Natural killer cell (primary cell): ENCODE measurements at regions not wholly inside any gene's neighbourhood (a gene's known extent, or its start where the extent isn't known, plus 50 kb on each side); places are given as distances from the start of the nearest gene placed in this dataset.

Source experiments
- ATAC-seq, 3 donors: fragments of 150-1000 bp in 2 of 3; fragments of 200-7000 bp in 1 of 3; cut with Tn5 transposase; 1 replicate in 1 of 3; 2 replicates in 2 of 3; pipeline ENCODE4 v1.10.0; 2021; ENCODE audit warnings: mild to moderate bottlenecking in 2 of 3, moderate library complexity in 2 of 3
- DNase-seq, 2 donors: peaks; one replicate each; pipeline versions ENCODE4 v3.0.0 to v3.0.0-alpha.2; 2013 to 2021; ENCODE audit warnings: mixed read lengths in 1 of 2
- H3K27ac ChIP-seq: one replicate; pipeline ENCODE4 v1.5.1; 2013; ENCODE audit warnings: mild to moderate bottlenecking, low read length
- H3K27me3 ChIP-seq: one replicate; pipeline ENCODE4 v1.6.1; 2013; ENCODE audit warnings: low read length; ENCODE audit not compliant: control insufficient read depth, insufficient read depth
- H3K36me3 ChIP-seq: one replicate; pipeline ENCODE4 v1.6.1; 2013; ENCODE audit warnings: low read length; ENCODE audit not compliant: control insufficient read depth, insufficient read depth
- H3K4me1 ChIP-seq: one replicate; pipeline ENCODE4 v1.6.1; 2013; ENCODE audit warnings: low read length; ENCODE audit not compliant: control insufficient read depth, insufficient read depth
- H3K4me3 ChIP-seq: one replicate; pipeline ENCODE4 v1.5.1; 2013; ENCODE audit warnings: low read length
- H3K9me3 ChIP-seq: one replicate; pipeline ENCODE4 v1.6.1; 2013; ENCODE audit warnings: low read length; ENCODE audit not compliant: control insufficient read depth, insufficient read depth
- H3K27ac Mint-ChIP-seq, 2 donors: one replicate each; pipeline ENCODE4 v1.8.0; 2022; ENCODE audit warnings: mild to moderate bottlenecking in 2 of 2, mixed read lengths in 2 of 2, moderate library complexity in 1 of 2
- H3K27me3 Mint-ChIP-seq, 2 donors: one replicate each; pipeline ENCODE4 v1.8.0; 2022; ENCODE audit warnings: low read depth in 2 of 2, mixed read lengths in 2 of 2
- H3K36me3 Mint-ChIP-seq: one replicate; pipeline ENCODE4 v1.8.0; 2022; ENCODE audit warnings: mixed read lengths
- H3K4me1 Mint-ChIP-seq, 2 donors: one replicate each; pipeline ENCODE4 v1.8.0; 2022; ENCODE audit warnings: mixed read lengths in 2 of 2
- H3K4me3 Mint-ChIP-seq: one replicate; pipeline ENCODE4 v1.8.0; 2022; ENCODE audit warnings: mild to moderate bottlenecking, moderate library complexity, mixed read lengths
- H3K9me3 Mint-ChIP-seq, 2 donors: one replicate each; pipeline ENCODE4 v1.8.0; 2022; ENCODE audit warnings: mixed read lengths in 2 of 2
- CTCF ChIP-seq: fragments of 200-600 bp; IDR thresholded peaks from one replicate; pipeline ENCODE4 v1.8.0; 2022; ENCODE audit warnings: antibody characterized with exemption
- WGBS: methylation state at CpG from one replicate; pipeline ENCODE4 v1.1.7; 2013; ENCODE audit warnings: missing lambda C conversion rate; ENCODE audit not compliant: insufficient coverage; 5-methylcytosine and 5-hydroxymethylcytosine counted together
- intact Hi-C: fragments of 100-400 bp; cut with micrococcal nuclease; formaldehyde crosslinking; loops from one replicate; pipeline ENCODE4 v1.14.2; 2022

- no peaks in the 10 kb centered on the region for H3K9me3 Mint-ChIP-seq
- Histone ChIP-seq H3K9me3 (no peaks in the 10 kb centered on the region), H3K4me1 (no peaks in the 10 kb centered on the region), H3K36me3 (no peaks in the 10 kb centered on the region), H3K27ac (no peak overlapping the region), H3K27me3 (no peaks in the 10 kb centered on the region), H3K4me3 (no peak overlapping the region)
- H3K36me3 Mint-ChIP-seq = no peaks in the 10 kb centered on the region
- no peak for ATAC-seq
- H3K4me3 Mint-ChIP-seq = no peak overlapping the region
- DNase-seq = no peak
- H3K27me3 Mint-ChIP-seq = peaks cover 13 to 18% of the 10 kb centered on the region in 2 donors
- no peak overlapping the region for H3K27ac Mint-ChIP-seq
- intact Hi-C loops = no loop called here
- TF ChIP-seq CTCF = no peak
- 44% methylated on average over 2 of the region's 2 CpGs for WGBS
- H3K4me1 Mint-ChIP-seq = no peaks in the 10 kb centered on the region
Measured at GRCh38 chr15:62991698-62992097, 50.8 kb upstream of the TPM1 start.

GRCh38 chr15:62992302-62992701 is 50.2 kb upstream of the TPM1 start:
- H3K27ac Mint-ChIP-seq = no peak overlapping the region

More at GRCh38 chr15:62992302-62992701, 50.2 kb upstream of the TPM1 start:
- intact Hi-C loops = no loop called here
- no peaks in the 10 kb centered on the region for H3K36me3 ChIP-seq
- Mint-ChIP-seq H3K4me1 (no peaks in the 10 kb centered on the region), H3K27me3 (peaks cover 13 to 20% of the 10 kb centered on the region in 2 donors), H3K9me3 (no peaks in the 10 kb centered on the region), H3K4me3 (no peak overlapping the region), H3K36me3 (no peaks in the 10 kb centered on the region)
- H3K4me1 ChIP-seq = no peaks in the 10 kb centered on the region
- H3K27me3 ChIP-seq = no peaks in the 10 kb centered on the region
- H3K4me3 ChIP-seq = no peak overlapping the region
- H3K27ac ChIP-seq = no peak overlapping the region
- no peaks in the 10 kb centered on the region for H3K9me3 ChIP-seq
- TF ChIP-seq CTCF = no peak
- ATAC-seq (no peak), DNase-seq (no peak)
- 95% methylated on average over 3 of the region's 3 CpGs for WGBS
